ENCODE measurements at regions not wholly inside any gene's neighbourhood (a gene's known extent, or its start where the extent isn't known, plus 50 kb on each side); places are given as distances from the start of the nearest gene placed in this dataset.

- no peak overlapping the region for H3K4me3 ChIP-seq (ENCODE audit: low read depth, low read length)
- TF ChIP-seq CTCF (IDR thresholded peaks at IDR 0.05; ENCODE audit: insufficient read depth, low read depth, low read length, missing control alignments) = no peak
- DNase-seq (ENCODE audit: low read depth) = no peak
Observed at GRCh38 chr6:55011034-55011433, 163.3 kb upstream of the HCRTR2 start.

- no peak overlapping the region for H3K4me3 ChIP-seq (ENCODE audit: low read depth, low read length)
- no peak for DNase-seq (ENCODE audit: low read depth)
- TF ChIP-seq CTCF (IDR thresholded peaks at IDR 0.05; ENCODE audit: insufficient read depth, low read depth, low read length, missing control alignments) = no peak
Observed at GRCh38 chr6:55012454-55012853, 161.9 kb upstream of the HCRTR2 start.

GRCh38 chr6:55014321-55015088 is 159.8 kb upstream of the HCRTR2 start:
- no peak overlapping the region for H3K4me3 ChIP-seq (ENCODE audit: low read depth, low read length)
- no peak for DNase-seq (ENCODE audit: low read depth)
- TF ChIP-seq CTCF (IDR thresholded peaks at IDR 0.05; ENCODE audit: insufficient read depth, low read depth, low read length, missing control alignments) = no peak

GRCh38 chr6:55016261-55016660 is 158.1 kb upstream of the HCRTR2 start:
- no peak overlapping the region for H3K4me3 ChIP-seq (ENCODE audit: low read depth, low read length)
- no peak for DNase-seq (ENCODE audit: low read depth)
- TF ChIP-seq CTCF (IDR thresholded peaks at IDR 0.05; ENCODE audit: insufficient read depth, low read depth, low read length, missing control alignments) = no peak

- no peak overlapping the region for H3K4me3 ChIP-seq (ENCODE audit: low read depth, low read length)
- no peak for TF ChIP-seq CTCF (IDR thresholded peaks at IDR 0.05; ENCODE audit: insufficient read depth, low read depth, low read length, missing control alignments)
- DNase-seq (ENCODE audit: low read depth) = no peak
Observed at GRCh38 chr6:55017555-55018300, 156.6 kb upstream of the HCRTR2 start.

- no peak for DNase-seq (ENCODE audit: low read depth)
- TF ChIP-seq CTCF (IDR thresholded peaks at IDR 0.05; ENCODE audit: insufficient read depth, low read depth, low read length, missing control alignments) = no peak
Observed at GRCh38 chr6:55019591-55019990, 154.7 kb upstream of the HCRTR2 start.

More at GRCh38 chr6:55019591-55019990, 154.7 kb upstream of the HCRTR2 start:
- H3K4me3 ChIP-seq (ENCODE audit: low read depth, low read length) = no peak overlapping the region

All from GM12865 (cell line).